Type B pancreatic cell (in vitro differentiated cells): ENCODE measurements at regions not wholly inside any gene's neighbourhood (a gene's known extent, or its start where the extent isn't known, plus 50 kb on each side); places are given as distances from the start of the nearest gene placed in this dataset.
A peak's percentile ranks its signal among the peaks of the same experiment; 100 is the strongest.
"Not testable (repeated sequence)": the region's sequence is repeated elsewhere in the genome, so short reads cannot be mapped to it uniquely, and the experiment has no call there.

Experiments
- DNase-seq: peaks from one replicate; pipeline ENCODE4 v3.0.0; 2021; ENCODE audit warnings: mixed read lengths; ENCODE audit not compliant: unreplicated experiment; ENCODE audit errors: extremely low spot score
- H3K27ac Mint-ChIP-seq: 2 replicates; pipeline ENCODE4 v1.8.0; 2021; ENCODE audit warnings: mild to moderate bottlenecking, mixed read lengths
- H3K27me3 Mint-ChIP-seq: 2 replicates; pipeline ENCODE4 v1.8.0; 2021; ENCODE audit warnings: mixed read lengths
- H3K36me3 Mint-ChIP-seq: 2 replicates; pipeline ENCODE4 v1.8.0; 2021; ENCODE audit warnings: mixed read lengths
- H3K4me1 Mint-ChIP-seq: one replicate; pipeline ENCODE4 v1.8.0; 2021; ENCODE audit warnings: mixed read lengths; ENCODE audit not compliant: unreplicated experiment
- H3K4me3 Mint-ChIP-seq: 2 replicates; pipeline ENCODE4 v1.8.0; 2021; ENCODE audit warnings: mild to moderate bottlenecking, mixed read lengths
- H3K9me3 Mint-ChIP-seq: 2 replicates; pipeline ENCODE4 v1.8.0; 2021; ENCODE audit warnings: mixed read lengths
- TF ChIP-seq, protein P1 (sequence below): fragments of 200-600 bp; sonication (generic); conservative IDR thresholded peaks from 2 replicates; pipeline ENCODE4 v1.5.0; 2021; ENCODE audit warnings: antibody characterized with exemption, mild to moderate bottlenecking

DNA sequence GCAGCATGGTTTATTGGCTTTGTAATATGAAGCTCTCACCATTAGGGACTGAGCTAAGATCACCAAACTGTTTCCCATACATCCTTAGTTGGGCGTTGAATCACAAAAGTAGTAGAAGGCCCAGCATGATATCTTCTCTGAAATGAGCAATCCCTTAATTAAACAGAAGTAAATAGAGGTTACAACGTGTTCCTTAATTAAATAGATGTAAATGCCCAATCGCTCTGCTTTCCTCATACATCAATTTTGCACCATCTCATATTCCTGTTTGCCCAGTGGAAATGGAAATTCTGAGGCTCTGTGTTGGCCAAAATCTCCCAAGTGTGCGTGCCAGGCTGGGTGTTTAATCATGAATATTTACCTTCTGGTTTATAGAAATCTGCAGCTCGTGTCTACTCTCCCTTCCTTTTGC, 107.4 kb upstream of the FOXB1 start:
- TF ChIP-seq, protein P1, sequence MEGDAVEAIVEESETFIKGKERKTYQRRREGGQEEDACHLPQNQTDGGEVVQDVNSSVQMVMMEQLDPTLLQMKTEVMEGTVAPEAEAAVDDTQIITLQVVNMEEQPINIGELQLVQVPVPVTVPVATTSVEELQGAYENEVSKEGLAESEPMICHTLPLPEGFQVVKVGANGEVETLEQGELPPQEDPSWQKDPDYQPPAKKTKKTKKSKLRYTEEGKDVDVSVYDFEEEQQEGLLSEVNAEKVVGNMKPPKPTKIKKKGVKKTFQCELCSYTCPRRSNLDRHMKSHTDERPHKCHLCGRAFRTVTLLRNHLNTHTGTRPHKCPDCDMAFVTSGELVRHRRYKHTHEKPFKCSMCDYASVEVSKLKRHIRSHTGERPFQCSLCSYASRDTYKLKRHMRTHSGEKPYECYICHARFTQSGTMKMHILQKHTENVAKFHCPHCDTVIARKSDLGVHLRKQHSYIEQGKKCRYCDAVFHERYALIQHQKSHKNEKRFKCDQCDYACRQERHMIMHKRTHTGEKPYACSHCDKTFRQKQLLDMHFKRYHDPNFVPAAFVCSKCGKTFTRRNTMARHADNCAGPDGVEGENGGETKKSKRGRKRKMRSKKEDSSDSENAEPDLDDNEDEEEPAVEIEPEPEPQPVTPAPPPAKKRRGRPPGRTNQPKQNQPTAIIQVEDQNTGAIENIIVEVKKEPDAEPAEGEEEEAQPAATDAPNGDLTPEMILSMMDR = no peak
- Mint-ChIP-seq H3K27me3 (peaks cover 69% of the 10 kb centered on the region), H3K27ac (no peak overlapping the region), H3K36me3 (no peaks in the 10 kb centered on the region), H3K9me3 (no peaks in the 10 kb centered on the region), H3K4me3 (no peak overlapping the region), H3K4me1 (no peaks in the 10 kb centered on the region)
- no peak for DNase-seq

GRCh38 chr15:59894835-59895234, 109.3 kb upstream of the FOXB1 start:
- TF ChIP-seq, protein P1 = no peak
- H3K27ac Mint-ChIP-seq = no peak overlapping the region
- no peaks in the 10 kb centered on the region for H3K9me3 Mint-ChIP-seq
- no peak for DNase-seq
- H3K4me3 Mint-ChIP-seq = no peak overlapping the region
- peaks cover 76% of the 10 kb centered on the region for H3K27me3 Mint-ChIP-seq
- H3K36me3 Mint-ChIP-seq = no peaks in the 10 kb centered on the region
- no peaks in the 10 kb centered on the region for H3K4me1 Mint-ChIP-seq

DNA sequence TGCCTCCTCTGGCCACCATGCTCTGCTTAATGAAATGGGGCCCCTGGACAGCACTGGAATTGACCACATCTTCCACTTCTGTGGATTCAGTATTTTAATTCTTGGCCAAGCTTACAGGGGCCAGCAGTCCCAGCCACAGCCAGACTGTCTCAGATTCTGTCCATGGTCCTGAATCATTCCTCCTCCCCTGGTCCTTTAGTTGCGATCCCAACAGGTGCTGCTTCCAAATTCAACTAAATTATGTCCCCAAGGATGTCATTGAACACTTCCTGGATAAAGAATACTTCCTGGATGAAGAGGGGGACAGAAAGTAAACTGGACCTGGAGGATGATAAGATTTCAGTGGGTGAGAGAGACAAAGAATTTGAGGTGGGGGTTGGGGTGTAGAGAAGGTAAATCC, 111.1 kb upstream of the FOXB1 start:
- no peak for DNase-seq
- Mint-ChIP-seq H3K36me3 (no peaks in the 10 kb centered on the region), H3K4me3 (no peak overlapping the region), H3K9me3 (no peaks in the 10 kb centered on the region), H3K27me3 (peaks cover 70% of the 10 kb centered on the region), H3K27ac (no peak overlapping the region), H3K4me1 (no peaks in the 10 kb centered on the region)
- TF ChIP-seq, protein P1 = no peak

- not testable (repeated sequence) for DNase-seq, H3K9me3 Mint-ChIP-seq, H3K27ac Mint-ChIP-seq, H3K36me3 Mint-ChIP-seq, H3K4me3 Mint-ChIP-seq
- Mint-ChIP-seq H3K27me3 (peaks cover 46% of the 10 kb centered on the region), H3K4me1 (peaks cover 14% of the 10 kb centered on the region)
Measured at GRCh38 chr15:59887870-59888269, 116.2 kb upstream of the FOXB1 start.

GRCh38 chr15:59887211-59887610, 116.9 kb upstream of the FOXB1 start:
- Mint-ChIP-seq H3K27ac (peak overlapping the region; percentile 14), H3K36me3 (no peaks in the 10 kb centered on the region), H3K4me3 (no peak overlapping the region), H3K27me3 (peaks cover 40% of the 10 kb centered on the region), H3K4me1 (peaks cover 14% of the 10 kb centered on the region), H3K9me3 (no peaks in the 10 kb centered on the region)
- no peak for DNase-seq
- TF ChIP-seq, protein P1 = no peak

DNA sequence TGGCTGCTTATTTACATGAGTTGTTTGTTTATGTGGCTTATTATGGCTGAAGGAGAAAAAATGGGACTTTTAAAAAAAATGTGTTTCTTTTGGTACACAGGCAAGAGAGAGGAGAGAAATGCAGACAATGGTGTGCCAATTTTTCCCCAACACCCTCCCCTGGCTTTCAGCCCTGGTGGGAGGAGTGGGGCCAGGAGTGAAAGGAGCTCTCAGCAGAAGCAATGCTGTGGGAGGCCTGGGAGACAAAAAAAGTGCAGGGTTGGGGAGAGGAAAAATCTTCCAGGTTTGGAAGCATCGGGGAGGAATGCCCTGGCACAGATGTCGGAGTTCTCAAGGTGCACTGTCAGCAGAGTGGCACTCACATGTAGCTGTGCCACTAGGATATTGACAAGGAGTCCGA, 117.7 kb upstream of the FOXB1 start:
- no peaks in the 10 kb centered on the region for H3K36me3 Mint-ChIP-seq
- H3K4me3 Mint-ChIP-seq = no peak overlapping the region
- no peaks in the 10 kb centered on the region for H3K9me3 Mint-ChIP-seq
- TF ChIP-seq, protein P1 = no peak
- H3K27ac Mint-ChIP-seq = no peak overlapping the region
- peaks cover 14% of the 10 kb centered on the region for H3K4me1 Mint-ChIP-seq
- no peak for DNase-seq
- H3K27me3 Mint-ChIP-seq = peaks cover 33% of the 10 kb centered on the region
